Effector memory CD8-positive, alpha-beta T cell (primary cell): ENCODE measurements at regions not wholly inside any gene's neighbourhood (a gene's known extent, or its start where the extent isn't known, plus 50 kb on each side); places are given as distances from the start of the nearest gene placed in this dataset.
"Not testable (repeated sequence)": the region's sequence is repeated elsewhere in the genome, so short reads cannot be mapped to it uniquely, and the experiment has no call there.

Experiments
- ATAC-seq: fragments of 150-1000 bp; cut with Tn5 transposase; replicated peaks from 2 replicates; pipeline ENCODE4 v1.10.0; 2021; ENCODE audit warnings: mild to moderate bottlenecking, moderate library complexity
- DNase-seq, 3 experiments: peaks; one replicate each; pipeline ENCODE4 v3.0.0; 2021
- H3K27ac Mint-ChIP-seq, 2 donors: one replicate each; pipeline ENCODE4 v1.8.0; 2022; ENCODE audit warnings: mild to moderate bottlenecking in 2 of 2, mixed read lengths in 2 of 2, moderate library complexity in 2 of 2
- H3K27me3 Mint-ChIP-seq, 2 donors: one replicate each; pipeline ENCODE4 v1.8.0; 2022; ENCODE audit warnings: mixed read lengths in 2 of 2
- H3K36me3 Mint-ChIP-seq: one replicate; pipeline ENCODE4 v1.8.0; 2022; ENCODE audit warnings: mild to moderate bottlenecking, moderate library complexity, mixed read lengths; ENCODE audit not compliant: insufficient read depth
- H3K4me1 Mint-ChIP-seq, 2 donors: one replicate each; pipeline ENCODE4 v1.8.0; 2022; ENCODE audit warnings: low read depth in 2 of 2, mixed read lengths in 2 of 2
- H3K4me3 Mint-ChIP-seq, 2 donors: one replicate each; pipeline ENCODE4 v1.8.0; 2022; ENCODE audit warnings: mild to moderate bottlenecking in 2 of 2, mixed read lengths in 2 of 2, moderate library complexity in 2 of 2
- H3K9me3 Mint-ChIP-seq, 2 donors: one replicate each; pipeline ENCODE4 v1.8.0; 2022; ENCODE audit warnings: mixed read lengths in 2 of 2

- peaks cover 0 to 3% of the 10 kb centered on the region in 2 donors for H3K9me3 Mint-ChIP-seq
- no peaks in the 10 kb centered on the region for H3K4me1 Mint-ChIP-seq
- no peaks in the 10 kb centered on the region for H3K36me3 Mint-ChIP-seq
- H3K27me3 Mint-ChIP-seq, result no peaks in the 10 kb centered on the region
- H3K4me3 Mint-ChIP-seq, result no peak overlapping the region
- no peak overlapping the region for H3K27ac Mint-ChIP-seq
- DNase-seq (no peak), ATAC-seq (no peak)
These were observed 438.9 kb upstream of the ZNF337 start for GRCh38 chr20:26135325-26136110.

- H3K4me1 Mint-ChIP-seq, result no peaks in the 10 kb centered on the region
- no peak for DNase-seq
- H3K36me3 Mint-ChIP-seq, result no peaks in the 10 kb centered on the region
- no peak overlapping the region for H3K27ac Mint-ChIP-seq
- H3K27me3 Mint-ChIP-seq, result no peaks in the 10 kb centered on the region
- ATAC-seq, result no peak
- peaks cover 0 to 3% of the 10 kb centered on the region in 2 donors for H3K9me3 Mint-ChIP-seq
- H3K4me3 Mint-ChIP-seq, result no peak overlapping the region
These were observed 438.0 kb upstream of the ZNF337 start for GRCh38 chr20:26134606-26135005.

GRCh38 chr20:26133794-26134193 lies 437.1 kb upstream of the ZNF337 start:
- H3K27ac Mint-ChIP-seq, ATAC-seq, H3K27me3 Mint-ChIP-seq, H3K36me3 Mint-ChIP-seq, DNase-seq, H3K4me1 Mint-ChIP-seq, H3K9me3 Mint-ChIP-seq, H3K4me3 Mint-ChIP-seq: not testable (repeated sequence)

- H3K27me3 Mint-ChIP-seq, ATAC-seq, DNase-seq, H3K27ac Mint-ChIP-seq, H3K9me3 Mint-ChIP-seq, H3K4me3 Mint-ChIP-seq, H3K4me1 Mint-ChIP-seq, H3K36me3 Mint-ChIP-seq: not testable (repeated sequence)
These were observed 424.3 kb upstream of the ZNF337 start for GRCh38 chr20:26120920-26121319.

- H3K27me3 Mint-ChIP-seq, H3K4me1 Mint-ChIP-seq, H3K9me3 Mint-ChIP-seq, DNase-seq, H3K4me3 Mint-ChIP-seq, ATAC-seq, H3K36me3 Mint-ChIP-seq, H3K27ac Mint-ChIP-seq: not testable (repeated sequence)
These were observed 397.8 kb upstream of the ZNF337 start for GRCh38 chr20:26094498-26094897.

- H3K36me3 Mint-ChIP-seq, H3K4me3 Mint-ChIP-seq, H3K27me3 Mint-ChIP-seq, H3K4me1 Mint-ChIP-seq, DNase-seq, ATAC-seq, H3K9me3 Mint-ChIP-seq, H3K27ac Mint-ChIP-seq: not testable (repeated sequence)
These were observed 395.3 kb upstream of the ZNF337 start for GRCh38 chr20:26091921-26092320.

DNA sequence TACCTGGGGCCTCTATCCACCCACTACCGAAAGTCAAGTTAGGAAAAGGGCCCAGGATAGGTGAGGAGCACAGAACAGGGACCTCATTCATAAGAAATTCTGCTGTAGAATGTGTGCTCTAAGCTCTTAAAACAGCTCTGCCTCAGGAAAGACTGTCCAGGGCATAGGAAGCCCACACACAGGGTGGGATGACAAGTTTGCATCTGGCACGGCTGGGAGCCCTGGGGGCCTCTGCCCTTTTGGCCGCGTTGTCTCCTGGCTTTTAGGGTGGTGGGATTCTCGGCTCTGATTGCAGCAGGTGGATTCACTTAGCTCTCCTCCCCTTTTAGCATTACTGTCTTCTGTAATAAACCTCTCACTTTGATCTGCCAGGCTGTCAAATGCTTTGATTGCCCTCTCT lies 389.5 kb upstream of the ZNF337 start:
- ATAC-seq, H3K27ac Mint-ChIP-seq, H3K4me1 Mint-ChIP-seq, H3K27me3 Mint-ChIP-seq, DNase-seq, H3K36me3 Mint-ChIP-seq, H3K9me3 Mint-ChIP-seq, H3K4me3 Mint-ChIP-seq: not testable (repeated sequence)

DNA sequence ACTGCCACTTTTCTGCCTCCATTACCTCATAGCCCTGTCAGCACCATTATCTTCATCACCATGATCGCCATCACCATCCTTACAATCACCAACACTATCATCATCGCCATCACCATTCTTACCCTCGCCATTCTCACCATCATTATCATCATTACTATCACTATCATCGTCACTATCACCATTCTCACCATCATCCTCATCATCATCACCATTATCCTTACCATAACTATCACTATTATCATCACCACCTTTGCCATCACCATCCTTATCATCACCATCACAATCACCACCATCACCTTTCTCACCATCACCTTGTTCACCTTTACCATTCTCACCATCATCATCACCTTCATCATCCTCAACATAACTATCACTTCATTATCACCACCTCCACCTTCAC lies 377.3 kb upstream of the ZNF337 start:
- H3K4me3 Mint-ChIP-seq, H3K27ac Mint-ChIP-seq, H3K4me1 Mint-ChIP-seq, DNase-seq, H3K36me3 Mint-ChIP-seq, ATAC-seq, H3K9me3 Mint-ChIP-seq, H3K27me3 Mint-ChIP-seq: not testable (repeated sequence)

DNA sequence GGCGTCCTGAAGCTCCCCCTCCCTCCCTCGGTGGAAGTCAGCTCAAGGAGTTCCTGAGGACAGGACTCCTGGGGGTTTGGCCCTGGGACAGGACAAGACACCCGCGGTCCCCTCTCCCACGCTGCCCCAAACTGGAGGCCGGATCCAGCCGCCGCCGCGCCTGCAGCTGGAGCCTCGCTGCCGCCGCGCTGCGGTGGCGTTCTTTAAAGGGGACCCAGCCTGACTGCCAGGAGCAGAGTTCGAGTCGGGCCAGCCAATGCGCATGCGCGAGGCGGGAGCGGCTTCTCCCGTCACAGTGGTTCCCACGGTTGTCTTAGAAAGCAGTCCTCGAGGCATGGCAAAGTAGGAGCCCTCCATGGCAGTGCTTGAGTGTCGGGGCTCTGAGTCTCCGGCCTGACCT lies 362.7 kb upstream of the ZNF337 start:
- not testable (repeated sequence) for H3K4me1 Mint-ChIP-seq, H3K4me3 Mint-ChIP-seq, H3K27me3 Mint-ChIP-seq, DNase-seq, ATAC-seq, H3K36me3 Mint-ChIP-seq, H3K9me3 Mint-ChIP-seq, H3K27ac Mint-ChIP-seq

- not testable (repeated sequence) for ATAC-seq, H3K27ac Mint-ChIP-seq, H3K4me1 Mint-ChIP-seq, DNase-seq, H3K27me3 Mint-ChIP-seq, H3K9me3 Mint-ChIP-seq, H3K4me3 Mint-ChIP-seq, H3K36me3 Mint-ChIP-seq
These were observed 361.8 kb upstream of the ZNF337 start for GRCh38 chr20:26058446-26058845.

GRCh38 chr20:26057135-26057752 lies 360.6 kb upstream of the ZNF337 start:
- H3K36me3 Mint-ChIP-seq, H3K4me1 Mint-ChIP-seq, DNase-seq, H3K9me3 Mint-ChIP-seq, H3K27me3 Mint-ChIP-seq, H3K27ac Mint-ChIP-seq, ATAC-seq, H3K4me3 Mint-ChIP-seq: not testable (repeated sequence)

DNA sequence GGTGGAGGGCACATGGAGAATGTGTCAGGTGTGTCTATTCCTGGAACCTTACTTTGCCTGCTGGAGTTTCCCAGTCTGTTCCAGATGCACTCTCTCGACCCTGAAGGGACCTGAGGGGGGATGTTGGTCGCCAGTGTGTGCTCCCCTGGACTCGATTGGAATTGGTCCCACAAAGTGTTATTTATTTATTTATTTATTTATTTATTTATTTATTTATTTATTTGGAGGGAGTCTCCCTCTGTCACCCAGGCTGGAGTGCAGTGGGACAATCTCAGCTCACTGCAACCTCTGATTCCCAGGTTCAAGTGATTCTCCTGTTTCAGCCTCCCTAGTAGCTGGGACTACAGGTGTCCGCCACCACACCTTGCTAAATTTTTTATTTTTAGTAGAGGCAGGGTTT lies 329.1 kb upstream of the ZNF337 start:
- H3K36me3 Mint-ChIP-seq, H3K27ac Mint-ChIP-seq, H3K4me3 Mint-ChIP-seq, H3K27me3 Mint-ChIP-seq, ATAC-seq, H3K9me3 Mint-ChIP-seq, DNase-seq, H3K4me1 Mint-ChIP-seq: not testable (repeated sequence)

GRCh38 chr20:26010942-26011276 lies 314.3 kb upstream of the ZNF337 start:
- H3K9me3 Mint-ChIP-seq, H3K4me1 Mint-ChIP-seq, ATAC-seq, H3K27me3 Mint-ChIP-seq, DNase-seq, H3K36me3 Mint-ChIP-seq: not testable (repeated sequence)
- H3K27ac Mint-ChIP-seq, result peak overlapping the region in 1 of 2 donors; percentile 83
- H3K4me3 Mint-ChIP-seq, result peak overlapping the region in 1 of 2 donors; percentile 80

- not testable (repeated sequence) for H3K27me3 Mint-ChIP-seq
These were observed 313.7 kb upstream of the ZNF337 start for GRCh38 chr20:26010224-26010941.

More at GRCh38 chr20:26010224-26010941, 313.7 kb upstream of the ZNF337 start:
- not testable (repeated sequence) for H3K36me3 Mint-ChIP-seq, ATAC-seq, H3K4me1 Mint-ChIP-seq, DNase-seq, H3K9me3 Mint-ChIP-seq
- peak overlapping the region; percentile 46 to 83 for H3K27ac Mint-ChIP-seq
- H3K4me3 Mint-ChIP-seq, result peak overlapping the region; percentile 78 to 80
